HCT116 (cell line): ENCODE measurements at regions not wholly inside any gene's neighbourhood (a gene's known extent, or its start where the extent isn't known, plus 50 kb on each side); places are given as distances from the start of the nearest gene placed in this dataset.

Experiments
- ATAC-seq: fragments of 200-7000 bp; cut with Tn5 transposase; 2 replicates; pipeline ENCODE4 v1.9.1; 2020; ENCODE audit warnings: mild to moderate bottlenecking, moderate library complexity
- BruUV-seq: library from RNA; stranded (reverse); fragments of 400-500 nt; replicated peaks from 2 replicates; lab custom pipeline; 2021; lab: Mats Ljungman, UMichigan
- CTCF ChIA-PET: fragments of 300-600 bp; sonication (Branson Sonifier 250); formaldehyde crosslinking; loops from one replicate; lab custom pipeline; 2021; ENCODE audit warnings: antibody characterized with exemption; lab: Charles Lee
- POLR2A ChIA-PET: fragments of 300-600, 350-600 bp; sonication (Branson Sonifier 250); formaldehyde crosslinking; loops from one replicate; lab custom pipeline; 2021; ENCODE audit warnings: antibody characterized with exemption; lab: Charles Lee
- RAD21 ChIA-PET, 2 experiments: fragments of 300-600 bp; sonication (Branson Sonifier 250); formaldehyde crosslinking; loops; one replicate each; lab custom pipeline; 2023; ENCODE audit warnings: low total read pairs in 2 of 2; ENCODE audit not compliant: uncharacterized antibody in 2 of 2, unreplicated experiment in 2 of 2, low non-redundant PET in 1 of 2; lab: Charles Lee
- DNase-seq: peaks from one replicate; pipeline ENCODE4 v3.0.0-alpha.2; 2010; ENCODE audit warnings: low read depth, low spot score
- H2AFZ ChIP-seq: fragments of 200-600 bp; shearing (Covaris generic), sonication (generic); 2 replicates; pipeline ENCODE4 v1.6.1; 2017; ENCODE audit warnings: low read depth, mixed run types, mixed read lengths, antibody characterized with exemption, low read length; ENCODE audit not compliant: poor library complexity, severe bottlenecking
- H3K27ac ChIP-seq: 2 replicates; pipeline ENCODE4 v1.5.1; 2012; ENCODE audit warnings: low read depth, low read length
- H3K27me3 ChIP-seq: fragments of 200-600 bp; sonication (generic); 2 replicates; pipeline ENCODE4 v1.6.1; 2016; ENCODE audit warnings: mixed run types, low read length, mixed read lengths; ENCODE audit not compliant: insufficient read depth
- H3K36me3 ChIP-seq, 2 experiments: fragments of 200-500 bp in 1 of 2; fragments of 200-600 bp in 1 of 2; sonication (Bioruptor generic) in 1 of 2; sonication (generic) in 1 of 2; 2 replicates each; pipeline versions ENCODE4 v1.5.1 to v1.6.1; 2014 to 2016; ENCODE audit warnings: low read length in 2 of 2, inconsistent platforms in 1 of 2, mixed read lengths in 1 of 2, mixed run types in 1 of 2; ENCODE audit not compliant: insufficient read depth in 2 of 2, control insufficient read depth in 1 of 2
- H3K4me1 ChIP-seq, 2 experiments: fragments of 200-600 bp in 1 of 2; sonication (generic) in 1 of 2; 2 replicates each; pipeline versions ENCODE4 v1.5.1 to v1.6.1; 2012 to 2017; ENCODE audit warnings: low read length in 2 of 2, inconsistent platforms in 1 of 2, mild to moderate bottlenecking in 1 of 2, mixed read lengths in 1 of 2, mixed run types in 1 of 2, moderate library complexity in 1 of 2; ENCODE audit not compliant: insufficient read depth in 2 of 2, control insufficient read depth in 1 of 2
- H3K4me2 ChIP-seq: fragments of 200-600 bp; sonication (generic); 2 replicates; pipeline ENCODE4 v1.6.1; 2017; ENCODE audit warnings: mixed run types, low read length, mixed read lengths
- H3K4me3 ChIP-seq, 2 experiments: fragments of 200-600 bp in 1 of 2; sonication (generic) in 1 of 2; replicated peaks in 1 of 2; 2 replicates each; pipeline ENCODE4 v1.5.1; 2011 to 2016; ENCODE audit warnings: low read length in 2 of 2, control low read depth in 1 of 2, low read depth in 1 of 2, mild to moderate bottlenecking in 1 of 2, mixed read lengths in 1 of 2, mixed run types in 1 of 2
- H3K79me2 ChIP-seq: fragments of 200-600 bp; sonication (generic); 2 replicates; pipeline ENCODE4 v1.6.1; 2017; ENCODE audit warnings: mild to moderate bottlenecking, mixed run types, low read length, moderate library complexity, mixed read lengths; ENCODE audit not compliant: insufficient read depth
- H3K9ac ChIP-seq: fragments of 200-600 bp; sonication (generic); 2 replicates; pipeline ENCODE4 v1.6.1; 2016; ENCODE audit warnings: low read length, mixed read lengths
- H3K9me2 ChIP-seq: fragments of 200-600 bp; sonication (generic), shearing (Covaris generic); 2 replicates; pipeline ENCODE4 v1.6.1; 2017; ENCODE audit warnings: mixed run types, mild to moderate bottlenecking, moderate library complexity; ENCODE audit not compliant: insufficient read depth
- H3K9me3 ChIP-seq, 2 experiments: fragments of 200-500 bp in 1 of 2; fragments of 200-600 bp in 1 of 2; sonication (Bioruptor generic) in 1 of 2; sonication (generic) in 1 of 2; 2 replicates each; pipeline ENCODE4 v1.6.1; 2014 to 2017; ENCODE audit warnings: low read length in 2 of 2, mixed read lengths in 2 of 2, inconsistent platforms in 1 of 2, low read depth in 1 of 2, mild to moderate bottlenecking in 1 of 2, mixed run types in 1 of 2, moderate library complexity in 1 of 2; ENCODE audit not compliant: control insufficient read depth in 1 of 2, insufficient read depth in 1 of 2
- H4K20me1 ChIP-seq: fragments of 200-600 bp; sonication (generic), shearing (Covaris generic); 2 replicates; pipeline ENCODE4 v1.6.1; 2017; ENCODE audit warnings: mixed run types, mild to moderate bottlenecking, moderate library complexity; ENCODE audit not compliant: insufficient read depth
- ATF3 ChIP-seq: IDR thresholded peaks from 2 replicates; pipeline ENCODE4 v1.6.1; 2012
- CBX3 ChIP-seq: IDR thresholded peaks from 2 replicates; pipeline ENCODE4 v1.6.1; 2012; ENCODE audit warnings: low read depth
- CEBPB ChIP-seq: IDR thresholded peaks from 2 replicates; pipeline ENCODE4 v1.6.1; 2012; ENCODE audit warnings: low read depth
- EGR1 ChIP-seq: IDR thresholded peaks from 2 replicates; pipeline ENCODE4 v1.6.1; 2012; ENCODE audit warnings: low read depth
- ELF1 ChIP-seq: IDR thresholded peaks from 2 replicates; pipeline ENCODE4 v1.6.1; 2012; ENCODE audit warnings: low read depth, borderline replicate concordance
- EZH2 ChIP-seq: fragments of 200-600 bp; sonication (generic); IDR thresholded peaks from 2 replicates; pipeline ENCODE4 v1.6.1; 2017; ENCODE audit warnings: antibody characterized with exemption, mixed run types
- EZH2phosphoT487 ChIP-seq: fragments of 200-600 bp; IDR thresholded peaks from 2 replicates; pipeline ENCODE4 v1.6.1; 2018; ENCODE audit warnings: antibody characterized with exemption, borderline replicate concordance
- JUND ChIP-seq: IDR thresholded peaks from 2 replicates; pipeline ENCODE4 v1.6.1; 2012
- MAX ChIP-seq: IDR thresholded peaks from 2 replicates; pipeline ENCODE4 v1.6.1; 2012
- POLR2A ChIP-seq: IDR thresholded peaks from 2 replicates; pipeline ENCODE4 v1.7.0; 2011; ENCODE audit warnings: borderline replicate concordance; ENCODE audit not compliant: insufficient read depth, insufficient read length; ENCODE audit errors: extremely low read depth
- POLR2AphosphoS5 ChIP-seq: IDR thresholded peaks from 2 replicates; pipeline ENCODE4 v1.6.1; 2011; ENCODE audit warnings: mild to moderate bottlenecking, low read depth, low read length, moderate library complexity
- RAD21 ChIP-seq: IDR thresholded peaks from 2 replicates; pipeline ENCODE4 v1.6.1; 2012; ENCODE audit warnings: low read depth, mild to moderate bottlenecking
- REST ChIP-seq: IDR thresholded peaks from 2 replicates; pipeline ENCODE4 v1.6.1; 2012; ENCODE audit warnings: low read depth
- SIN3A ChIP-seq: IDR thresholded peaks from 2 replicates; pipeline ENCODE4 v1.6.1; 2012; ENCODE audit warnings: low read depth
- SP1 ChIP-seq: IDR thresholded peaks from 2 replicates; pipeline ENCODE4 v1.6.1; 2012; ENCODE audit warnings: low read depth
- TCF7L2 ChIP-seq: IDR thresholded peaks from 2 replicates; pipeline ENCODE4 v1.7.0; 2011; ENCODE audit warnings: borderline replicate concordance, inconsistent platforms; ENCODE audit not compliant: insufficient read depth, insufficient read length; ENCODE audit errors: extremely low read depth
- YY1 ChIP-seq: IDR thresholded peaks from 2 replicates; pipeline ENCODE4 v1.6.1; 2011; ENCODE audit warnings: low read length, low read depth, moderate library complexity, mild to moderate bottlenecking; ENCODE audit not compliant: insufficient replicate concordance; ENCODE audit errors: extremely low read depth
- ZFX ChIP-seq: fragments of 450-650 bp; IDR thresholded peaks from 2 replicates; pipeline ENCODE4 v1.6.1; 2017
- intact Hi-C: fragments of 100-400 bp; cut with micrococcal nuclease; formaldehyde crosslinking; loops from 2 replicates; pipeline ENCODE4 v1.10.0; 2022
- TF ChIP-seq, protein P1 (sequence below): IDR thresholded peaks from 2 replicates; pipeline ENCODE4 v1.6.1; 2011; ENCODE audit warnings: mild to moderate bottlenecking, low read length, moderate library complexity; ENCODE audit not compliant: insufficient replicate concordance; ENCODE audit errors: extremely low read depth
- TF ChIP-seq, protein P2 (sequence below), 3 experiments: fragments of 200-600 bp in 1 of 3; sonication (generic) in 1 of 3; IDR thresholded peaks in 2 of 3; conservative IDR thresholded peaks in 1 of 3; 2 replicates each; pipeline ENCODE4 v1.5.1; 2012 to 2017; ENCODE audit warnings: low read depth in 2 of 3, low read length in 2 of 3, antibody characterized with exemption in 1 of 3, borderline replicate concordance in 1 of 3, control low read depth in 1 of 3, mild to moderate bottlenecking in 1 of 3, mixed read lengths in 1 of 3, mixed run types in 1 of 3, moderate library complexity in 1 of 3; ENCODE audit not compliant: insufficient read depth in 1 of 3

DNA sequence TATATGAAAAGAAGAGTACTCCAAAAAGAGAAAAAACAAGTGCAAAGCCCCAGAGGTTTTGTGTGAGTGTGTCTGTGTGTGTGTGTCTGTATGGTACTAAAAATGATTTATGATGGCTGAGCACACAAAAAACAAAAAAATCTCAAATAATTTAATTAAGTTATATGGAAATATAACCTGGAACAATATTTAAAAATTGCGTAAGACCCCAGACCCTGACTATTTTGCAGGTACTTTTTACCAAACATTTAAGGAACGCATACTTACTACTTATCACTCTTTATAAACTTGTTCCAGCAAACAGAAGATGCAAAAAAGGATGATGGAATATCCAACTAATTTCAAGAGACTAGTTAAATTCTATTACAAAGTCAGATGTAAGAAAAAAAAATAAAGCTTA is 317.4 kb upstream of the KCNH7 start:
- ChIA-PET POLR2A (no interaction called here), CTCF (interaction anchor here (1.0 to 1.4 kb wide), 3 partner anchors 12 to 1340 kb away, joined by 3 to 4 read pairs (median 4); no protein-coding TSS in a partner anchor), RAD21 (no interaction called here)
- Histone ChIP-seq H3K9ac (no peak overlapping the region), H3K36me3 (no peaks in the 10 kb centered on the region), H3K27me3 (no peaks in the 10 kb centered on the region), H3K9me2 (no peaks in the 10 kb centered on the region), H3K4me1 (no peaks in the 10 kb centered on the region), H3K79me2 (no peaks in the 10 kb centered on the region), H3K27ac (no peak overlapping the region), H3K4me2 (no peak overlapping the region), H3K4me3 (no peak overlapping the region), H4K20me1 (no peaks in the 10 kb centered on the region)
- BruUV-seq, result no TSS peak
- no peak for DNase-seq
- ATAC-seq, result no peak
- intact Hi-C loops, result loop anchor here (5.0 to 10.0 kb wide), 2 partner anchors 1321 to 1559 kb away; no protein-coding TSS in a partner anchor
- no peak for TF ChIP-seq ATF3
- no peak for TF ChIP-seq TCF7L2
- TF ChIP-seq, protein P1, sequence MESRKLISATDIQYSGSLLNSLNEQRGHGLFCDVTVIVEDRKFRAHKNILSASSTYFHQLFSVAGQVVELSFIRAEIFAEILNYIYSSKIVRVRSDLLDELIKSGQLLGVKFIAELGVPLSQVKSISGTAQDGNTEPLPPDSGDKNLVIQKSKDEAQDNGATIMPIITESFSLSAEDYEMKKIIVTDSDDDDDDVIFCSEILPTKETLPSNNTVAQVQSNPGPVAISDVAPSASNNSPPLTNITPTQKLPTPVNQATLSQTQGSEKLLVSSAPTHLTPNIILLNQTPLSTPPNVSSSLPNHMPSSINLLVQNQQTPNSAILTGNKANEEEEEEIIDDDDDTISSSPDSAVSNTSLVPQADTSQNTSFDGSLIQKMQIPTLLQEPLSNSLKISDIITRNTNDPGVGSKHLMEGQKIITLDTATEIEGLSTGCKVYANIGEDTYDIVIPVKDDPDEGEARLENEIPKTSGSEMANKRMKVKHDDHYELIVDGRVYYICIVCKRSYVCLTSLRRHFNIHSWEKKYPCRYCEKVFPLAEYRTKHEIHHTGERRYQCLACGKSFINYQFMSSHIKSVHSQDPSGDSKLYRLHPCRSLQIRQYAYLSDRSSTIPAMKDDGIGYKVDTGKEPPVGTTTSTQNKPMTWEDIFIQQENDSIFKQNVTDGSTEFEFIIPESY, result no peak
- no peak for TF ChIP-seq EZH2phosphoT487
- TF ChIP-seq CEBPB, result no peak
- TF ChIP-seq POLR2AphosphoS5, result no peak
- no peak for TF ChIP-seq POLR2A
- no peak for TF ChIP-seq REST
- no peak for TF ChIP-seq CBX3
- TF ChIP-seq EZH2, result no peak
- no peak for TF ChIP-seq SIN3A
- no peak for TF ChIP-seq JUND
- no peak for TF ChIP-seq ELF1
- no peak for TF ChIP-seq YY1
- no peak for TF ChIP-seq RAD21
- TF ChIP-seq, protein P2, sequence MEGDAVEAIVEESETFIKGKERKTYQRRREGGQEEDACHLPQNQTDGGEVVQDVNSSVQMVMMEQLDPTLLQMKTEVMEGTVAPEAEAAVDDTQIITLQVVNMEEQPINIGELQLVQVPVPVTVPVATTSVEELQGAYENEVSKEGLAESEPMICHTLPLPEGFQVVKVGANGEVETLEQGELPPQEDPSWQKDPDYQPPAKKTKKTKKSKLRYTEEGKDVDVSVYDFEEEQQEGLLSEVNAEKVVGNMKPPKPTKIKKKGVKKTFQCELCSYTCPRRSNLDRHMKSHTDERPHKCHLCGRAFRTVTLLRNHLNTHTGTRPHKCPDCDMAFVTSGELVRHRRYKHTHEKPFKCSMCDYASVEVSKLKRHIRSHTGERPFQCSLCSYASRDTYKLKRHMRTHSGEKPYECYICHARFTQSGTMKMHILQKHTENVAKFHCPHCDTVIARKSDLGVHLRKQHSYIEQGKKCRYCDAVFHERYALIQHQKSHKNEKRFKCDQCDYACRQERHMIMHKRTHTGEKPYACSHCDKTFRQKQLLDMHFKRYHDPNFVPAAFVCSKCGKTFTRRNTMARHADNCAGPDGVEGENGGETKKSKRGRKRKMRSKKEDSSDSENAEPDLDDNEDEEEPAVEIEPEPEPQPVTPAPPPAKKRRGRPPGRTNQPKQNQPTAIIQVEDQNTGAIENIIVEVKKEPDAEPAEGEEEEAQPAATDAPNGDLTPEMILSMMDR (IDR thresholded peaks at IDR 0.05 in 2 of 3, conservative IDR thresholded peaks at IDR 0.05 in 1 of 3; ENCODE audit: borderline replicate concordance in 1 of 3, insufficient read depth in 1 of 3, low read depth in 2 of 3, low read length in 2 of 3), result no peak
- TF ChIP-seq MAX, result no peak
- TF ChIP-seq ZFX, result no peak
- no peak for TF ChIP-seq EGR1
- no peak for TF ChIP-seq SP1
- TF ChIP-seq, all 23 proteins: peak for 0
- H2AFZ ChIP-seq, result no peak overlapping the region
- no peaks in the 10 kb centered on the region for H3K9me3 ChIP-seq
